ENCODE measurements at regions not wholly inside any gene's neighbourhood (a gene's known extent, or its start where the extent isn't known, plus 50 kb on each side); places are given as distances from the start of the nearest gene placed in this dataset.
A peak's percentile ranks its signal among the peaks of the same experiment; 100 is the strongest.

DNA sequence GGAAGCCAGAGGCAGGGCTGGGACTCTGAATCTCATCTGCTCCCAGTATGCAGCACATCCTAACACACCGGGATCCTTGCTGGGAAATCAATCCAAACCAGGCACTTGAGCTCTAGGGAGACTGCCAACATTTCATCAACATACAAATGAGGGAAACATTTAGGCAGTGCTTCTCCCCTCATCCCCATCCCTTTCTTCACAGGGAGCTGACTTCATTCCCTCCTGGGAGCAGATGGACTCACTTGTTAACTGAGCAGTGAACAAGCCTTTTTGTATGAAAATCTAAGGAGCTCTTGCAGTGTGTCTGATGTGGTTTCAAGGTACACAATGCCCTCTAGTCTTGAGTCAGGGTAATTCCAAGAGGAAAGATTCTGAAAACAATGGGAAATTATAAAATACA is 96.3 kb downstream of the TMEM114 start:
- TF ChIP-seq, protein P1, sequence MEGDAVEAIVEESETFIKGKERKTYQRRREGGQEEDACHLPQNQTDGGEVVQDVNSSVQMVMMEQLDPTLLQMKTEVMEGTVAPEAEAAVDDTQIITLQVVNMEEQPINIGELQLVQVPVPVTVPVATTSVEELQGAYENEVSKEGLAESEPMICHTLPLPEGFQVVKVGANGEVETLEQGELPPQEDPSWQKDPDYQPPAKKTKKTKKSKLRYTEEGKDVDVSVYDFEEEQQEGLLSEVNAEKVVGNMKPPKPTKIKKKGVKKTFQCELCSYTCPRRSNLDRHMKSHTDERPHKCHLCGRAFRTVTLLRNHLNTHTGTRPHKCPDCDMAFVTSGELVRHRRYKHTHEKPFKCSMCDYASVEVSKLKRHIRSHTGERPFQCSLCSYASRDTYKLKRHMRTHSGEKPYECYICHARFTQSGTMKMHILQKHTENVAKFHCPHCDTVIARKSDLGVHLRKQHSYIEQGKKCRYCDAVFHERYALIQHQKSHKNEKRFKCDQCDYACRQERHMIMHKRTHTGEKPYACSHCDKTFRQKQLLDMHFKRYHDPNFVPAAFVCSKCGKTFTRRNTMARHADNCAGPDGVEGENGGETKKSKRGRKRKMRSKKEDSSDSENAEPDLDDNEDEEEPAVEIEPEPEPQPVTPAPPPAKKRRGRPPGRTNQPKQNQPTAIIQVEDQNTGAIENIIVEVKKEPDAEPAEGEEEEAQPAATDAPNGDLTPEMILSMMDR (conservative IDR thresholded peaks at IDR 0.05), result peak; percentile 37
- H3K27me3 Mint-ChIP-seq (ENCODE audit: low read depth), result peaks cover 77% of the 10 kb centered on the region
- no peak overlapping the region for H3K27ac Mint-ChIP-seq (ENCODE audit: unreplicated experiment)
- DNase-seq (ENCODE audit: low read depth, low spot score), result no peak
- no peaks in the 10 kb centered on the region for H3K4me1 Mint-ChIP-seq
- H3K9me3 Mint-ChIP-seq, result no peaks in the 10 kb centered on the region
- H3K4me3 Mint-ChIP-seq, result no peak overlapping the region
- no peaks in the 10 kb centered on the region for H3K36me3 Mint-ChIP-seq (ENCODE audit: low read depth)

DNA sequence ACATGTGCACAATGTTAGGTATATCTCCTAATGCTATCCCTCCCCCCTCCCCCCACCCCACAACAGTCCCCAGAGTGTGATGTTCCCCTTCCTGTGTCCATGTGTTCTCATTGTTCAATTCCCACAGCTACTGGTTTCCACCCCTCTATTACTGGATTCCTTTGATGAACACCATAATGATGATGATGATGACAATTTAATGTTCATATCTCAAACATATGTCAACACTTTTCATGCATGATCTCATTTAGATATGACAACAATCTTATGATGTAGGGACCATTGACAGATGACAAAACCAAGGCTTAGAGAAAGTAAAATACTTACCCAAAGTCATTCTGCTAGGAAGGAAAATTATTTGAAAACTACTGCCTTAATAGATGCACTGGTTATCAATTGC is 97.6 kb downstream of the TMEM114 start:
- TF ChIP-seq, protein P1 (conservative IDR thresholded peaks at IDR 0.05), result no peak
- no peak for DNase-seq (ENCODE audit: low read depth, low spot score)
- peaks cover 79% of the 10 kb centered on the region for H3K27me3 Mint-ChIP-seq (ENCODE audit: low read depth)
- H3K4me1 Mint-ChIP-seq, result no peaks in the 10 kb centered on the region
- no peaks in the 10 kb centered on the region for H3K9me3 Mint-ChIP-seq
- H3K4me3 Mint-ChIP-seq, result no peak overlapping the region
- no peaks in the 10 kb centered on the region for H3K36me3 Mint-ChIP-seq (ENCODE audit: low read depth)
- H3K27ac Mint-ChIP-seq (ENCODE audit: unreplicated experiment), result no peak overlapping the region

DNA sequence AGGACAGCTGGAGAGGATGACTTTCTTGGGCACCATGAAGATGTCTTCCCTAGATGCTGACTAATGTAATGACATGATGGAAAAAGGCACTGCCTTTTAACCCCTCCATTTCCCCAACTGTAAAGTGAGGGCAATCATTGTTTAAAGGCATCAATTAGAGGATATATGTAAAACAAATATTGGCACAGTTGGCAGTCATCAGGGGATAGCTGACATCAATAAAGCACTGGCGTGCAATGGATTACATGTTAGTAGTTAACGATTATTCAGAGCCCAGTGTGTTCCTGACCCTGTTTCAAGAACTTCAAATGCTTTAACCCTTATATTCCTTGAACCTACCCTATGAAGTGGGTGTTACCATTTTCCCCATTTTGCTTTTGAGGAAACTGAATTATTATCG is 100.7 kb downstream of the TMEM114 start:
- Mint-ChIP-seq H3K4me3 (no peak overlapping the region), H3K27me3 (ENCODE audit: low read depth) (peaks cover 80% of the 10 kb centered on the region), H3K9me3 (no peaks in the 10 kb centered on the region), H3K4me1 (no peaks in the 10 kb centered on the region), H3K36me3 (ENCODE audit: low read depth) (no peaks in the 10 kb centered on the region), H3K27ac (ENCODE audit: unreplicated experiment) (no peak overlapping the region)
- no peak for DNase-seq (ENCODE audit: low read depth, low spot score)
- TF ChIP-seq, protein P1 (conservative IDR thresholded peaks at IDR 0.05), result no peak

DNA sequence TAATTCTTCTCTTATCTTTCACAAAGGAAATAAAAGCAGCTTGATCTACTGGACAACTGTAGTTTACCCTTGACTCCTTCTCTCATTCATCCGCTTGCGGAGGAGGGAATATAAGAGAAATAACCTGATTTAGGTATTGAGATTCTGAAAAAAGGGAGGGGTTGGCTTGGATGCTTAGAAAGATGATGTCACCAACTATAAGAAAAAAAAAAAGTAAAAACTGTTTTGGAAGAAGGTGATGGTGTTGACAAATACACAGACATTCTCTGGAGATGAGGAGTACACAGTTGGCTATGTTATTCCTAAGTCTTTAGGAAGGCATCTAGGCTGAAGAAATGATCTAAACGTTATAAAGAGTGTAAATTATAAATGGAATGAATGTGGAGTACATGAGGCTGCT is 103.3 kb downstream of the TMEM114 start:
- no peaks in the 10 kb centered on the region for H3K9me3 Mint-ChIP-seq
- no peaks in the 10 kb centered on the region for H3K36me3 Mint-ChIP-seq (ENCODE audit: low read depth)
- no peak for DNase-seq (ENCODE audit: low read depth, low spot score)
- H3K4me3 Mint-ChIP-seq, result no peak overlapping the region
- H3K27ac Mint-ChIP-seq (ENCODE audit: unreplicated experiment), result no peak overlapping the region
- peaks cover 72% of the 10 kb centered on the region for H3K27me3 Mint-ChIP-seq (ENCODE audit: low read depth)
- TF ChIP-seq, protein P1 (conservative IDR thresholded peaks at IDR 0.05), result no peak
- H3K4me1 Mint-ChIP-seq, result no peaks in the 10 kb centered on the region

DNA sequence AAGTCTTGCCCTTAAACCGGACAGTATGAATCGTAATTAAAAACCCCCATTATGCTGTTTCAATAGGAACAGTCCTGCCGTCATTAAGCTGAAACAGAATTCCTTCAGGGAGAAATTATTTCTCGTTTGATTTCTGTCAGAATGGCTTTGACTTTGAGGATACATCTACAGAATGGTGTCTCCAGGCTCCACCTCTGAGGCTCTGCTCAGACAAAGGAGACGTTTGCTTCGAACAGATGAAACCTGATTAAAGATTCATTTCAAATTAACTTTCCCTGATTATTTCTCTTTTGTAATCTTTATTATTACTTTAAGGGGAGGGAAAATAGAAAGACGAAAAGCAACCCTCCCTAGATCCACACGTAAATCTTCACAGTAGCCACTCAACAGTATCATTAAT is 106.9 kb downstream of the TMEM114 start:
- Mint-ChIP-seq H3K27ac (ENCODE audit: unreplicated experiment) (no peak overlapping the region), H3K36me3 (ENCODE audit: low read depth) (no peaks in the 10 kb centered on the region), H3K4me1 (no peaks in the 10 kb centered on the region), H3K9me3 (no peaks in the 10 kb centered on the region), H3K27me3 (ENCODE audit: low read depth) (peaks cover 54% of the 10 kb centered on the region), H3K4me3 (no peak overlapping the region)
- TF ChIP-seq, protein P1 (conservative IDR thresholded peaks at IDR 0.05), result no peak
- no peak for DNase-seq (ENCODE audit: low read depth, low spot score)

DNA sequence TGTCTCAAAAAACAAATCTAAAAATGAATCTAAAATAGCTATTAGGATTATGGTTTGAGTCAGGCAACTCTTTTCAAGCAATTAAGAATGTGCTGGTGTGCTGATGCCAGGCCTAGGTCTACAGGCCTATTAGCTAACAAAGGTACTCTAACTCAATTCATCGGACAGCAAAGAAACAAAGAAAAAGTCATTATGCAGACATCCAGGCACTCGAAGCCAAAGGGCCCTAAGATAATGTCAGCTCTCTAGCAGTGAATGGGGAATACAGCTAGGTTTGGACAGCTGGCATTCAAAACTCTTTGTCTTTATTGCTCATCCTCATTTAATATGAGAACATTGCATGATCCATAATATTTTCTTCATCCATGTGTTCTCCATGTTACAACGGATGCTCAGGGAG is 108.5 kb downstream of the TMEM114 start:
- H3K27ac Mint-ChIP-seq (ENCODE audit: unreplicated experiment), result no peak overlapping the region
- no peaks in the 10 kb centered on the region for H3K36me3 Mint-ChIP-seq (ENCODE audit: low read depth)

More for the DNA sequence above, 108.5 kb downstream of the TMEM114 start:
- H3K4me1 Mint-ChIP-seq, result no peaks in the 10 kb centered on the region
- TF ChIP-seq, protein P1 (conservative IDR thresholded peaks at IDR 0.05), result no peak
- no peak for DNase-seq (ENCODE audit: low read depth, low spot score)
- peaks cover 51% of the 10 kb centered on the region for H3K27me3 Mint-ChIP-seq (ENCODE audit: low read depth)
- no peak overlapping the region for H3K4me3 Mint-ChIP-seq
- H3K9me3 Mint-ChIP-seq, result no peaks in the 10 kb centered on the region

All from neural crest cell (in vitro differentiated cells).